ENCODE measurements at regions not wholly inside any gene's neighbourhood (a gene's known extent, or its start where the extent isn't known, plus 50 kb on each side); places are given as distances from the start of the nearest gene placed in this dataset.
A peak's percentile ranks its signal among the peaks of the same experiment; 100 is the strongest.

- FAIRE-seq, result no peak
- H3K4me3 ChIP-seq (ENCODE audit: low read depth, low read length), result no peak overlapping the region
- DNase-seq (ENCODE audit: low read depth), result no peak
- no peak for TF ChIP-seq CTCF (IDR thresholded peaks at IDR 0.05; ENCODE audit: insufficient read depth, low read length, severe bottlenecking)
- H3K27me3 ChIP-seq (ENCODE audit: control insufficient read depth, insufficient read depth, low read length), result no peaks in the 10 kb centered on the region
- no peaks in the 10 kb centered on the region for H3K36me3 ChIP-seq (ENCODE audit: control insufficient read depth, insufficient read depth, low read length)
Measured at GRCh38 chr12:19794116-19794515, 354.8 kb downstream of the AEBP2 start.

GRCh38 chr12:19799216-19799615, 359.9 kb downstream of the AEBP2 start:
- Histone ChIP-seq H3K27me3 (ENCODE audit: control insufficient read depth, insufficient read depth, low read length) (no peaks in the 10 kb centered on the region), H3K4me3 (ENCODE audit: low read depth, low read length) (no peak overlapping the region), H3K36me3 (ENCODE audit: control insufficient read depth, insufficient read depth, low read length) (no peaks in the 10 kb centered on the region)
- DNase-seq (ENCODE audit: low read depth) (peak; percentile 42), FAIRE-seq (no peak)
- no peak for TF ChIP-seq CTCF (IDR thresholded peaks at IDR 0.05; ENCODE audit: insufficient read depth, low read length, severe bottlenecking)

GRCh38 chr12:19799895-19800602, 360.8 kb downstream of the AEBP2 start:
- H3K36me3 ChIP-seq (ENCODE audit: control insufficient read depth, insufficient read depth, low read length), result no peaks in the 10 kb centered on the region
- FAIRE-seq (no peak), DNase-seq (ENCODE audit: low read depth) (no peak)
- no peak for TF ChIP-seq CTCF (IDR thresholded peaks at IDR 0.05; ENCODE audit: insufficient read depth, low read length, severe bottlenecking)
- H3K4me3 ChIP-seq (ENCODE audit: low read depth, low read length), result no peak overlapping the region
- H3K27me3 ChIP-seq (ENCODE audit: control insufficient read depth, insufficient read depth, low read length), result no peaks in the 10 kb centered on the region

- TF ChIP-seq CTCF (IDR thresholded peaks at IDR 0.05; ENCODE audit: insufficient read depth, low read length, severe bottlenecking), result no peak
Measured at GRCh38 chr12:19800884-19801283, 361.6 kb downstream of the AEBP2 start.

GRCh38 chr12:19801941-19802340, 362.6 kb downstream of the AEBP2 start:
- H3K27me3 ChIP-seq (ENCODE audit: control insufficient read depth, insufficient read depth, low read length), result no peaks in the 10 kb centered on the region
- no peak for TF ChIP-seq CTCF (IDR thresholded peaks at IDR 0.05; ENCODE audit: insufficient read depth, low read length, severe bottlenecking)
- no peak overlapping the region for H3K4me3 ChIP-seq (ENCODE audit: low read depth, low read length)
- DNase-seq (ENCODE audit: low read depth) (no peak), FAIRE-seq (no peak)
- no peaks in the 10 kb centered on the region for H3K36me3 ChIP-seq (ENCODE audit: control insufficient read depth, insufficient read depth, low read length)

More at GRCh38 chr12:19800884-19801283, 361.6 kb downstream of the AEBP2 start:
- FAIRE-seq (no peak), DNase-seq (ENCODE audit: low read depth) (no peak)
- no peaks in the 10 kb centered on the region for H3K27me3 ChIP-seq (ENCODE audit: control insufficient read depth, insufficient read depth, low read length)
- H3K4me3 ChIP-seq (ENCODE audit: low read depth, low read length), result no peak overlapping the region
- no peaks in the 10 kb centered on the region for H3K36me3 ChIP-seq (ENCODE audit: control insufficient read depth, insufficient read depth, low read length)

GRCh38 chr12:19802915-19803314, 363.6 kb downstream of the AEBP2 start:
- no peaks in the 10 kb centered on the region for H3K36me3 ChIP-seq (ENCODE audit: control insufficient read depth, insufficient read depth, low read length)
- H3K4me3 ChIP-seq (ENCODE audit: low read depth, low read length), result no peak overlapping the region
- DNase-seq (ENCODE audit: low read depth) (no peak), FAIRE-seq (no peak)
- no peaks in the 10 kb centered on the region for H3K27me3 ChIP-seq (ENCODE audit: control insufficient read depth, insufficient read depth, low read length)
- no peak for TF ChIP-seq CTCF (IDR thresholded peaks at IDR 0.05; ENCODE audit: insufficient read depth, low read length, severe bottlenecking)

Measured in bronchial epithelial cell (primary cell).